Neural cell (in vitro differentiated cells): ENCODE measurements at regions not wholly inside any gene's neighbourhood (a gene's known extent, or its start where the extent isn't known, plus 50 kb on each side); places are given as distances from the start of the nearest gene placed in this dataset.

Experiments
- H2AFZ ChIP-seq: fragments of 200-600, 300-800 bp; sonication (generic), shearing (Covaris generic); 2 replicates; pipeline ENCODE4 v1.6.0; 2014; ENCODE audit warnings: low read depth, mild to moderate bottlenecking, antibody characterized with exemption, low read length, moderate library complexity
- H3F3A ChIP-seq: fragments of 200-600 bp; shearing (Covaris generic); 2 replicates; pipeline ENCODE4 v1.6.1; 2016; ENCODE audit warnings: mild to moderate bottlenecking, moderate library complexity, mixed read lengths, antibody characterized with exemption, low read length; ENCODE audit not compliant: insufficient read depth, poor library complexity, severe bottlenecking
- H3K27ac ChIP-seq: fragments of 200-600, 300-800 bp; sonication (generic), shearing (Covaris generic); 2 replicates; pipeline ENCODE4 v1.5.1; 2014; ENCODE audit warnings: mild to moderate bottlenecking, low read length, moderate library complexity
- H3K27me3 ChIP-seq: fragments of 300-800, 200-600 bp; sonication (generic), shearing (Covaris generic); 2 replicates; pipeline ENCODE4 v1.6.0; 2014; ENCODE audit warnings: mild to moderate bottlenecking, low read depth, low read length, moderate library complexity; ENCODE audit not compliant: insufficient read depth
- H3K36me3 ChIP-seq: fragments of 300-800, 200-600 bp; sonication (generic), shearing (Covaris generic); 2 replicates; pipeline ENCODE4 v1.5.1; 2014; ENCODE audit warnings: mild to moderate bottlenecking, antibody characterized with exemption, low read length, moderate library complexity; ENCODE audit not compliant: insufficient read depth
- H3K4me2 ChIP-seq: fragments of 300-800, 200-600 bp; sonication (generic), shearing (Covaris generic); 2 replicates; pipeline ENCODE4 v1.6.0; 2014; ENCODE audit warnings: mild to moderate bottlenecking, low read length
- H3K4me3 ChIP-seq: fragments of 300-800, 200-600 bp; sonication (generic), shearing (Covaris generic); 2 replicates; pipeline ENCODE4 v1.5.1; 2014; ENCODE audit warnings: mild to moderate bottlenecking, low read length, moderate library complexity
- H3K79me2 ChIP-seq: fragments of 200-600 bp; shearing (Covaris generic); replicated peaks from 2 replicates; pipeline ENCODE4 v1.6.0; 2014; ENCODE audit warnings: mild to moderate bottlenecking, low read length, moderate library complexity; ENCODE audit not compliant: insufficient read depth
- H3K9ac ChIP-seq: fragments of 300-800, 200-600 bp; sonication (generic), shearing (Covaris generic); 2 replicates; pipeline ENCODE4 v1.6.1; 2016; ENCODE audit warnings: mild to moderate bottlenecking, low read length, mixed read lengths
- H3K9me2 ChIP-seq: fragments of 200-600 bp; shearing (Covaris generic); 2 replicates; pipeline ENCODE4 v1.6.1; 2016; ENCODE audit warnings: mild to moderate bottlenecking, low read length, mixed read lengths; ENCODE audit not compliant: insufficient read depth
- H3K9me3 ChIP-seq: fragments of 200-600, 300-800 bp; sonication (generic), shearing (Covaris generic); 2 replicates; pipeline ENCODE4 v1.6.1; 2016; ENCODE audit warnings: mild to moderate bottlenecking, mixed run types, low read length, moderate library complexity, mixed read lengths
- H4K20me1 ChIP-seq: fragments of 200-600 bp; shearing (Covaris generic); 2 replicates; pipeline ENCODE4 v1.6.1; 2016; ENCODE audit warnings: mild to moderate bottlenecking, mixed run types; ENCODE audit not compliant: insufficient read depth
- EP300 ChIP-seq: fragments of 450-650 bp; conservative IDR thresholded peaks from 2 replicates; pipeline ENCODE4 v1.6.1; 2014; ENCODE audit warnings: antibody characterized with exemption, mild to moderate bottlenecking, moderate library complexity; ENCODE audit not compliant: poor library complexity, severe bottlenecking
- EZH2 ChIP-seq: fragments of 200-600, 300-800 bp; shearing (Covaris generic), sonication (generic); IDR thresholded peaks from 2 replicates; pipeline ENCODE4 v1.6.1; 2014; ENCODE audit warnings: antibody characterized with exemption, low read length, borderline replicate concordance, mild to moderate bottlenecking; ENCODE audit not compliant: insufficient read depth, poor library complexity, severe bottlenecking
- MXI1 ChIP-seq: fragments of 450-650 bp; conservative IDR thresholded peaks from 2 replicates; pipeline ENCODE4 v1.6.1; 2014; ENCODE audit warnings: antibody characterized with exemption, mild to moderate bottlenecking; ENCODE audit not compliant: poor library complexity, severe bottlenecking
- POLR2AphosphoS5 ChIP-seq: IDR thresholded peaks from 2 replicates; pipeline ENCODE4 v1.6.1; 2012
- RAD21 ChIP-seq: fragments of 450-650 bp; conservative IDR thresholded peaks from 2 replicates; pipeline ENCODE4 v1.6.1; 2014; ENCODE audit warnings: antibody characterized with exemption, mild to moderate bottlenecking, moderate library complexity
- REST ChIP-seq: IDR thresholded peaks from 2 replicates; pipeline ENCODE4 v1.6.1; 2012; ENCODE audit warnings: borderline replicate concordance
- SMC3 ChIP-seq: fragments of 450-650 bp; conservative IDR thresholded peaks from 2 replicates; pipeline ENCODE4 v1.6.1; 2014; ENCODE audit warnings: antibody characterized with exemption, mild to moderate bottlenecking, moderate library complexity; ENCODE audit not compliant: poor library complexity
- TAF1 ChIP-seq: IDR thresholded peaks from 2 replicates; pipeline ENCODE4 v1.6.1; 2012; ENCODE audit warnings: low read depth
- TF ChIP-seq, protein P1 (sequence below): fragments of 450-650 bp; IDR thresholded peaks from 2 replicates; pipeline ENCODE4 v1.5.1; 2014; ENCODE audit warnings: antibody characterized with exemption, mild to moderate bottlenecking, moderate library complexity; ENCODE audit not compliant: poor library complexity, severe bottlenecking

DNA sequence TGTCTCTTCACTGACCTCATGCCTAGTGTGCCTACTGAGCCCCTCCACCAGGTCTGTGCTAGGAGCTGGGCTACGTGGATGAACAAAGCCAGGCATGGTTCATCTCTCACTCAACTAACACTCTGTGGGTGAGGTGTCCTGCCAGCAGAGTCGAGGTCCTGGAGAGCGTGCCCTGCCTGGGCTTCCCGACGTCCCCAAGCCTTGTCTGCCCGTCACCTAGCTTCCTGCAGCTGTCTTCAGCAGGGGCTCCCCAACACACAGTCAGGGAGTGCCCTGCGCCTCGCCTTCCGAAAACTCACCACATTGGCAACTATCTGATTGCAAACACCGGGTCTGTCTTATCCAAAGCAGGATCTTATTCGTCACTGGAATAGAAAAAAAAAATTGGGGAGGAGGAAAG is 167.5 kb upstream of the ZC3H12A start:
- H3K9ac ChIP-seq, result no peak overlapping the region
- TF ChIP-seq EP300 (no peak), EZH2 (no peak), REST (no peak), MXI1 (no peak), TAF1 (no peak), RAD21 (no peak), POLR2AphosphoS5 (no peak), SMC3 (no peak)
- TF ChIP-seq, protein P1, sequence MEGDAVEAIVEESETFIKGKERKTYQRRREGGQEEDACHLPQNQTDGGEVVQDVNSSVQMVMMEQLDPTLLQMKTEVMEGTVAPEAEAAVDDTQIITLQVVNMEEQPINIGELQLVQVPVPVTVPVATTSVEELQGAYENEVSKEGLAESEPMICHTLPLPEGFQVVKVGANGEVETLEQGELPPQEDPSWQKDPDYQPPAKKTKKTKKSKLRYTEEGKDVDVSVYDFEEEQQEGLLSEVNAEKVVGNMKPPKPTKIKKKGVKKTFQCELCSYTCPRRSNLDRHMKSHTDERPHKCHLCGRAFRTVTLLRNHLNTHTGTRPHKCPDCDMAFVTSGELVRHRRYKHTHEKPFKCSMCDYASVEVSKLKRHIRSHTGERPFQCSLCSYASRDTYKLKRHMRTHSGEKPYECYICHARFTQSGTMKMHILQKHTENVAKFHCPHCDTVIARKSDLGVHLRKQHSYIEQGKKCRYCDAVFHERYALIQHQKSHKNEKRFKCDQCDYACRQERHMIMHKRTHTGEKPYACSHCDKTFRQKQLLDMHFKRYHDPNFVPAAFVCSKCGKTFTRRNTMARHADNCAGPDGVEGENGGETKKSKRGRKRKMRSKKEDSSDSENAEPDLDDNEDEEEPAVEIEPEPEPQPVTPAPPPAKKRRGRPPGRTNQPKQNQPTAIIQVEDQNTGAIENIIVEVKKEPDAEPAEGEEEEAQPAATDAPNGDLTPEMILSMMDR, result no peak
- no peaks in the 10 kb centered on the region for H3K9me3 ChIP-seq
- no peak overlapping the region for H3K4me2 ChIP-seq
- no peaks in the 10 kb centered on the region for H4K20me1 ChIP-seq
- H2AFZ ChIP-seq, result no peak overlapping the region
- no peaks in the 10 kb centered on the region for H3K79me2 ChIP-seq
- H3K27ac ChIP-seq, result no peak overlapping the region
- H3F3A ChIP-seq, result no peaks in the 10 kb centered on the region
- no peaks in the 10 kb centered on the region for H3K36me3 ChIP-seq
- no peaks in the 10 kb centered on the region for H3K9me2 ChIP-seq
- no peak overlapping the region for H3K4me3 ChIP-seq
- no peaks in the 10 kb centered on the region for H3K27me3 ChIP-seq

DNA sequence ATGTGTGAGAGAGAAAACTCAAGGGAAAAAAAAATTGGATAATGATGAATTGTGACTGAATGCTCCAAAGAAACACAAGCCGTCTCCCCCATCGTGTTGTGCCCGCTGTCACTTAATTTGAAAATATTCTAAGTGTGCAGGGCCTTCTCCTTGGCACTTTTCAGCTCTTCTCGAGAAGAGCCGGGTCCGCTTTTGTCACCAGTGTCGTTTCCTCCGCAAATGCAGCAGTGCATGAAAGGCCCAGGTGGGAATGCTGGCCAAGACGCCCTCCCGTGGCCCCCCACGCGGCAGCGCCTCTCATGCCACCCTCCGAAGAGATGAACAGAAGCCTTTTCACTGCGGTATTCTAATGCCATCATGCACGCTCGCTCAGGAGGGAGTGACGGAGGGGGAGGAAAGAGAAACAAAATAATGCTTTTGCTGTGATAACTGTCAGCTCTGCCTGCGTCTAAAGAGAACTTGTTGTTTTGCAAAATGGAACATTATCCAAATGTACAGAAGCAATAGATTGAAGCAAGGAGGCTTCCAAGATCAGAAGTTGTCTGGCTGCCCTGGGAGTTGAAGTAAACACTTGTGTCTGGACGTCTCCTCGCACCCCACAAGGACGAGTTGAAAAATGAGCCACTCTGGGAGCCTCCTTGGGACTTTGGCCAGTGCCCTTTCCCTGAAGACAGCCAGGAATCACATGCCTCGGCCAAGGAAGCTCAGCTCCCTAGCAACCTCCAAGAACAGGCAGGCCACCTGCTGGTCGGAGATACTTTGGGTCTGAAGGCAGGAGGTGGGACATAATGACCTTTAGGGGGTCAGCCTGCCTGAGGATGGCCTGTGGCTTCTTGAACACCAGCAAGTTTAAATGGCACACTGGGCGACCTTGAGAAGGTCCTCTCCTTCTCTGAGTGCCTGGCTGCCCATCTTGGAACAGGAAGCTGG is 166.1 kb upstream of the ZC3H12A start:
- Histone ChIP-seq H3K9me2 (no peaks in the 10 kb centered on the region), H3K4me3 (no peak overlapping the region), H3K9ac (no peak overlapping the region), H3F3A (no peaks in the 10 kb centered on the region), H3K9me3 (no peaks in the 10 kb centered on the region), H2AFZ (no peak overlapping the region), H3K36me3 (no peaks in the 10 kb centered on the region), H3K4me2 (no peak overlapping the region), H3K27ac (no peak overlapping the region), H3K79me2 (no peaks in the 10 kb centered on the region), H3K27me3 (no peaks in the 10 kb centered on the region), H4K20me1 (no peaks in the 10 kb centered on the region)
- TF ChIP-seq MXI1, result no peak
- TF ChIP-seq POLR2AphosphoS5, result peak; percentile 95
- TF ChIP-seq EZH2, result no peak
- no peak for TF ChIP-seq RAD21
- no peak for TF ChIP-seq REST
- peak; percentile 64 for TF ChIP-seq EP300
- TF ChIP-seq TAF1, result no peak
- TF ChIP-seq SMC3, result no peak
- TF ChIP-seq, protein P1, result no peak
